Neutrophil (primary cell): ENCODE measurements at regions not wholly inside any gene's neighbourhood (a gene's known extent, or its start where the extent isn't known, plus 50 kb on each side); places are given as distances from the start of the nearest gene placed in this dataset.

Experiments used
- H3K27ac ChIP-seq: fragments of 200-600 bp; sonication (generic); 2 replicates; pipeline ENCODE4 v1.5.1; 2016; ENCODE audit warnings: mild to moderate bottlenecking, moderate library complexity
- H3K27me3 ChIP-seq: fragments of 200-600 bp; sonication (generic); 2 replicates; pipeline ENCODE4 v1.6.0; 2016; ENCODE audit warnings: mild to moderate bottlenecking
- H3K36me3 ChIP-seq: fragments of 200-600 bp; sonication (generic); 2 replicates; pipeline ENCODE4 v1.5.1; 2017
- H3K4me1 ChIP-seq, 2 experiments: fragments of 200-600 bp in 1 of 2; sonication (generic) in 1 of 2; 1 replicate in 1 of 2; 2 replicates in 1 of 2; pipeline versions ENCODE4 v1.5.1 to v1.6.1; 2013 to 2016; ENCODE audit warnings: low read depth in 1 of 2, low read length in 1 of 2, mild to moderate bottlenecking in 1 of 2, moderate library complexity in 1 of 2; ENCODE audit not compliant: control insufficient read depth in 1 of 2, insufficient read depth in 1 of 2
- H3K4me3 ChIP-seq, 2 experiments: fragments of 200-600 bp in 1 of 2; sonication (generic) in 1 of 2; 1 replicate in 1 of 2; 2 replicates in 1 of 2; pipeline ENCODE4 v1.5.1; 2013 to 2016; ENCODE audit warnings: low read depth in 1 of 2, low read length in 1 of 2, mild to moderate bottlenecking in 1 of 2, moderate library complexity in 1 of 2
- H3K9me3 ChIP-seq: fragments of 200-600 bp; sonication (generic); 2 replicates; pipeline ENCODE4 v1.5.1; 2016
- TF ChIP-seq, protein P1 (sequence below): fragments of 200-600 bp; sonication (generic); IDR thresholded peaks from 2 replicates; pipeline ENCODE4 v1.5.1; 2016; ENCODE audit warnings: antibody characterized with exemption

DNA sequence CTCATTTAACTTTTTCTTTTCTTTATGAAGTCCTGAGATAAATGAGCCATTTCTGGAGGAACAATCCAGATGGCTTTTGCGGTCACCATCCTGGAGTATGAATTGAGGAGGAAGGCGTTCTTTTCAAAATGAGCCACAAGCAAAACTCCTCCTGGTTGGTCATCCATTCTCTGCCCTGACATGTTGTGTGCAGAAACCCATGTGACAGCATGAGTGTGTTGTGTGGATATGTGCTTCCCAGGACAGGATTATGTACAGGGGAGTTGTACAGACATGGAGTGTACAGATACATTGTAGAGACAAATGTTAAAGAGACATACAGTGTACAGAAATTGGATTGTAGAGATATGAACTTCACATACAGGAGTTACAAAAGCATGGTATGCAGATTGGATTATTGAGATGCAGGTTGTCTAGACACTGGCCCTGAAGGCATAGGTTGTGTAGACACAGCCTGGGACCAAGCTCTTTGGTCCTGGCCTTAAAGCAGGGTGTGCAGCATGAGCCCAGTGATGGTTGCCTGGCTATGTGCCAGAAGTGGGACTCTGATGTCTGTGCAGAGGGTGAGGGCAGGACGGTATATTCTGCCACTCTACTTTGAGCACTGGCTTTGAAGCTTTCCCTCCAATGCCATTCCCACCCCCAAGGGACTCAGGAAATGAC is 178.5 kb upstream of the ZBED5 start:
- TF ChIP-seq, protein P1, sequence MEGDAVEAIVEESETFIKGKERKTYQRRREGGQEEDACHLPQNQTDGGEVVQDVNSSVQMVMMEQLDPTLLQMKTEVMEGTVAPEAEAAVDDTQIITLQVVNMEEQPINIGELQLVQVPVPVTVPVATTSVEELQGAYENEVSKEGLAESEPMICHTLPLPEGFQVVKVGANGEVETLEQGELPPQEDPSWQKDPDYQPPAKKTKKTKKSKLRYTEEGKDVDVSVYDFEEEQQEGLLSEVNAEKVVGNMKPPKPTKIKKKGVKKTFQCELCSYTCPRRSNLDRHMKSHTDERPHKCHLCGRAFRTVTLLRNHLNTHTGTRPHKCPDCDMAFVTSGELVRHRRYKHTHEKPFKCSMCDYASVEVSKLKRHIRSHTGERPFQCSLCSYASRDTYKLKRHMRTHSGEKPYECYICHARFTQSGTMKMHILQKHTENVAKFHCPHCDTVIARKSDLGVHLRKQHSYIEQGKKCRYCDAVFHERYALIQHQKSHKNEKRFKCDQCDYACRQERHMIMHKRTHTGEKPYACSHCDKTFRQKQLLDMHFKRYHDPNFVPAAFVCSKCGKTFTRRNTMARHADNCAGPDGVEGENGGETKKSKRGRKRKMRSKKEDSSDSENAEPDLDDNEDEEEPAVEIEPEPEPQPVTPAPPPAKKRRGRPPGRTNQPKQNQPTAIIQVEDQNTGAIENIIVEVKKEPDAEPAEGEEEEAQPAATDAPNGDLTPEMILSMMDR = no peak
- Histone ChIP-seq H3K36me3 (no peaks in the 10 kb centered on the region), H3K4me3 (no peak overlapping the region), H3K9me3 (no peaks in the 10 kb centered on the region), H3K27ac (no peak overlapping the region), H3K27me3 (no peaks in the 10 kb centered on the region), H3K4me1 (peaks cover 7 to 11% of the 10 kb centered on the region in 2 experiments)

DNA sequence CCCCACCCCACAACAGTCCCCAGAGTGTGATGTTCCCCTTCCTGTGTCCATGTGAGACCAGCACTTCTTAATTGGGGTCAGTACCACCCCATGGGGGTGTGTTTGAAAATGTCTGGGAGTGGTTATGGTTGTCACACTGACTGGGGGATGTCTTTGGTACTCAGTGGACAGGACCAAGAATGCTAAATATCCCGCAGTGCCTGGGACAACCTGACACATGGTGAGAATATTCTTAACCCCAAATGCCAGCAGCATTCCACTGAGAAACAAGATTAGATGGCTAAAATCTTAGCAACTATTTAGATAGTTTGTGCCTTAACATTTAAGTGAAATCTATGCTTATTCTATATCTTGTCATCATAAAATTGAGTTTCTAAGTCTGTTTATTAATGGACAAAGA is 177.5 kb upstream of the ZBED5 start:
- Histone ChIP-seq H3K27me3 (no peaks in the 10 kb centered on the region), H3K36me3 (no peaks in the 10 kb centered on the region), H3K4me1 (peaks cover 8 to 11% of the 10 kb centered on the region in 2 experiments), H3K4me3 (no peak overlapping the region), H3K27ac (no peak overlapping the region), H3K9me3 (no peaks in the 10 kb centered on the region)
- TF ChIP-seq, protein P1 = no peak

DNA sequence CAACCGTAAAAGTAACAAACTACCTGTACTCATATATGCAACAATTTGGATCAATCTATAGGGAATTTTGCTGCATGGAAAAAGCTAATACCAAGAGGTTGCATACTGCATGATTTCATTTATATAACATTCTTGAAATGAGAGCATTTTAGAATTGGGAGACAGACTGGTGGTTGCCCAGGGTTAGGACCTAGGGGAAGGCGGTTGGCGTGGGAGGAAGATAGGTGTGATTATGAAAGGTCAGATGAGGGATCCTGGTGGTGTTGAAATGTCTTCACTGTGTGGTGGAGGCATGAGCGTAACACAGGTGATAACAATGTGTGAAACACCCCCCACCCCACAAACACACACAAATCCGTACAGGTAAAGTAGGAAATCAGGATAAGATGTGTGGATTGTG is 176.6 kb upstream of the ZBED5 start:
- Histone ChIP-seq H3K27ac (no peak overlapping the region), H3K9me3 (no peaks in the 10 kb centered on the region), H3K27me3 (peaks cover 4% of the 10 kb centered on the region), H3K4me1 (peaks cover 8 to 11% of the 10 kb centered on the region in 2 experiments), H3K36me3 (no peaks in the 10 kb centered on the region), H3K4me3 (no peak overlapping the region)
- TF ChIP-seq, protein P1 = no peak

DNA sequence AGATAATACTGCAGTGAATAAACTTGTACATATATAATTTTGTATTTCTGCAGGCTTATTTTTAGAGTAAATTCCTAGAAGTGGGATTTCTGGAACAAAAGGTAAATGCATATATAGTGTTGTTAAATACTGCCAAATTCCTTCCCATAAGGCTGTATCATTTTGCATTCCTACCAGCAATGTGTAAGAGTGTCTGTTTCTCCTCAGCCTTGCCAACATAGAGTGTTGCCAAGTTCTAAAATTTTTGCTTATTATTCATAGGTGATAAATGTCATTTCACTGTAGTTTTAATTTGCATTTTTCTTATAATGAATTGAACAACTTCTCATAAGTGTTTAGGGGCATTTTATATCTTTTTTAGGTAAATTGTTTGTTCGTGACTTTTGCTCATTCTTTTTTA is 174.2 kb upstream of the ZBED5 start:
- TF ChIP-seq, protein P1 = no peak
- peaks cover 22% of the 10 kb centered on the region for H3K27me3 ChIP-seq
- H3K27ac ChIP-seq = no peak overlapping the region

DNA sequence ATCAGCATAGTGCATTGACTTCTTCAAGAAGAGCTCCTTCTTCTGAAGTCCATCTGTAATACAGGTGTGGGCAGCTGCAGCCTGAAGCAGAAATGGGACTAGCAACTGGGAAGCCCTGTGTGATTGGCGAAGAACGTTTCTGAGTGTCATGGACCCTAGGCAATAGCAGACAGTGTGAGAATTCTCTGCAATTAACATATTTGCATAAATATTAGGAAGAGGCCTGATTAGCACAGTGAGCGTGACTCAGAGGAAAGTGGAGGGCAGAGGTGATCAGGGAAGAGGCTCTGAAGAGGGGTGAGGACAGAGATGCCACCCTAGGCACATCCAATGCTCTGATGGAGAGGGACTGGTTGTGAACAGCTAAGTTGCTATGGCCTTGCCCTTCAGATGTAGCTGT is 171.2 kb upstream of the ZBED5 start:
- Histone ChIP-seq H3K27me3 (peaks cover 26% of the 10 kb centered on the region), H3K4me3 (no peak overlapping the region), H3K36me3 (no peaks in the 10 kb centered on the region), H3K4me1 (peaks cover 8% of the 10 kb centered on the region in 2 experiments), H3K9me3 (no peaks in the 10 kb centered on the region), H3K27ac (no peak overlapping the region)
- TF ChIP-seq, protein P1 = no peak

More for the DNA sequence above, 174.2 kb upstream of the ZBED5 start:
- Histone ChIP-seq H3K4me3 (no peak overlapping the region), H3K9me3 (no peaks in the 10 kb centered on the region), H3K4me1 (peaks cover 8 to 11% of the 10 kb centered on the region in 2 experiments), H3K36me3 (no peaks in the 10 kb centered on the region)
